ENCODE measurements at regions not wholly inside any gene's neighbourhood (a gene's known extent, or its start where the extent isn't known, plus 50 kb on each side); places are given as distances from the start of the nearest gene placed in this dataset.

- H3K4me1 ChIP-seq (ENCODE audit: control insufficient read depth, extremely low read depth, insufficient read depth, low read length), result peaks cover 63% of the 10 kb centered on the region
- peak; percentile 74 for FAIRE-seq
Observed at GRCh38 chr12:65533177-65533883, 254.8 kb downstream of the MSRB3 start.

More at GRCh38 chr12:65533177-65533883, 254.8 kb downstream of the MSRB3 start:
- Histone ChIP-seq H3K27ac (ENCODE audit: insufficient read depth, low read depth, low read length) (peak overlapping the region; percentile 98), H3K9me1 (replicated peaks; ENCODE audit: control insufficient read depth, extremely low read depth, insufficient read depth, low read length) (no peaks in the 10 kb centered on the region), H3K36me3 (ENCODE audit: control insufficient read depth in 2 of 2, extremely low read depth in 1 of 2, insufficient read depth in 2 of 2, low read length in 2 of 2) (no peaks in the 10 kb centered on the region), H2AFZ (ENCODE audit: low read depth, low read length) (peak overlapping the region; percentile 62), H3K4me3 (replicated peaks in 1 of 3; ENCODE audit: insufficient read depth in 1 of 3, low read depth in 1 of 3, low read length in 3 of 3) (peak overlapping the region in 1 of 3 experiments; percentile 16), H3K79me2 (ENCODE audit: control insufficient read depth, insufficient read depth, low read length) (no peaks in the 10 kb centered on the region), H4K20me1 (replicated peaks; ENCODE audit: control insufficient read depth, extremely low read depth, insufficient read depth, low read length) (no peaks in the 10 kb centered on the region), H3K4me2 (ENCODE audit: insufficient read depth, low read length) (peak overlapping the region; percentile 60), H3K27me3 (ENCODE audit: control insufficient read depth in 2 of 2, insufficient read depth in 2 of 2, low read length in 2 of 2) (no peaks in the 10 kb centered on the region), H3K9ac (replicated peaks; ENCODE audit: extremely low read depth, insufficient read depth, low read length) (peak overlapping the region; percentile 77), H3K9me3 (replicated peaks; ENCODE audit: control insufficient read depth, insufficient read depth, low read length) (no peaks in the 10 kb centered on the region)
- dilution Hi-C loops (cut with MboI; ENCODE audit: extremely low pct_ligation_motif_present, low sequenced_read_pairs), result no loop called here
- TF ChIP-seq GATA2 (IDR thresholded peaks at IDR 0.05; ENCODE audit: insufficient read depth, insufficient read length, low read depth, low read length), result peak; percentile 77
- TF ChIP-seq JUN (IDR thresholded peaks at IDR 0.05; ENCODE audit: borderline replicate concordance, insufficient read depth, insufficient read length, low read depth), result peak; percentile 59
- peak; percentile 56 for TF ChIP-seq FOS (IDR thresholded peaks at IDR 0.05; ENCODE audit: borderline replicate concordance, insufficient read depth, low read length)
- TF ChIP-seq, protein P1, sequence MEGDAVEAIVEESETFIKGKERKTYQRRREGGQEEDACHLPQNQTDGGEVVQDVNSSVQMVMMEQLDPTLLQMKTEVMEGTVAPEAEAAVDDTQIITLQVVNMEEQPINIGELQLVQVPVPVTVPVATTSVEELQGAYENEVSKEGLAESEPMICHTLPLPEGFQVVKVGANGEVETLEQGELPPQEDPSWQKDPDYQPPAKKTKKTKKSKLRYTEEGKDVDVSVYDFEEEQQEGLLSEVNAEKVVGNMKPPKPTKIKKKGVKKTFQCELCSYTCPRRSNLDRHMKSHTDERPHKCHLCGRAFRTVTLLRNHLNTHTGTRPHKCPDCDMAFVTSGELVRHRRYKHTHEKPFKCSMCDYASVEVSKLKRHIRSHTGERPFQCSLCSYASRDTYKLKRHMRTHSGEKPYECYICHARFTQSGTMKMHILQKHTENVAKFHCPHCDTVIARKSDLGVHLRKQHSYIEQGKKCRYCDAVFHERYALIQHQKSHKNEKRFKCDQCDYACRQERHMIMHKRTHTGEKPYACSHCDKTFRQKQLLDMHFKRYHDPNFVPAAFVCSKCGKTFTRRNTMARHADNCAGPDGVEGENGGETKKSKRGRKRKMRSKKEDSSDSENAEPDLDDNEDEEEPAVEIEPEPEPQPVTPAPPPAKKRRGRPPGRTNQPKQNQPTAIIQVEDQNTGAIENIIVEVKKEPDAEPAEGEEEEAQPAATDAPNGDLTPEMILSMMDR (IDR thresholded peaks at IDR 0.05; ENCODE audit: extremely low read depth in 1 of 2, insufficient read depth in 1 of 2, low read depth in 1 of 2, low read length in 2 of 2), result no peak
- peak; percentile 37 for TF ChIP-seq POLR2A (IDR thresholded peaks at IDR 0.05; ENCODE audit: low read depth, low read length)
- peak; percentile 70 for TF ChIP-seq POLR2AphosphoS5 (IDR thresholded peaks at IDR 0.05; ENCODE audit: insufficient read depth, low read depth, low read length)
- no peak for TF ChIP-seq EZH2 (IDR thresholded peaks at IDR 0.05; ENCODE audit: borderline replicate concordance, low read depth, low read length, severe bottlenecking)
- POLR2A ChIA-PET, result interaction anchor here (0.7 to 1.0 kb wide), 3 partner anchors 102 to 378 kb away, joined by 3 to 7 read pairs (median 6); no protein-coding TSS in a partner anchor
- BruUV-seq (replicated peaks), result TSS peak; percentile 14
- peak; percentile 85 for DNase-seq (ENCODE audit: low read depth, low spot score)
- CTCF ChIA-PET, result interaction anchor here (0.6 to 4.3 kb wide), 11 partner anchors 8 to 344 kb away, joined by 3 to 23 read pairs (median 5); no protein-coding TSS in a partner anchor
- intact Hi-C loops (cut with micrococcal nuclease), result loop anchor here (1.0 to 10.0 kb wide), 6 partner anchors 10 to 639 kb away; no protein-coding TSS in a partner anchor
